Immature natural killer cell (primary cell): ENCODE measurements at regions not wholly inside any gene's neighbourhood (a gene's known extent, or its start where the extent isn't known, plus 50 kb on each side); places are given as distances from the start of the nearest gene placed in this dataset.
A peak's percentile ranks its signal among the peaks of the same experiment; 100 is the strongest.

ENCODE experiments used
- DNase-seq, 3 donors: peaks; one replicate each; pipeline ENCODE4 v3.0.0; 2022; ENCODE audit warnings: mixed read lengths in 1 of 3
- H3K27ac Mint-ChIP-seq, 6 donors: one replicate each; pipeline ENCODE4 v1.8.0; 2020; ENCODE audit warnings: mixed read lengths in 6 of 6, mild to moderate bottlenecking in 5 of 6, inconsistent platforms in 4 of 6, moderate library complexity in 3 of 6
- H3K27me3 Mint-ChIP-seq, 3 donors: one replicate each; pipeline ENCODE4 v1.8.0; 2020 to 2021; ENCODE audit warnings: low read depth in 3 of 3, mild to moderate bottlenecking in 3 of 3, mixed read lengths in 3 of 3, moderate library complexity in 3 of 3, inconsistent platforms in 1 of 3
- H3K36me3 Mint-ChIP-seq, 3 donors: one replicate each; pipeline ENCODE4 v1.8.0; 2020; ENCODE audit warnings: mixed read lengths in 3 of 3, inconsistent platforms in 2 of 3, mild to moderate bottlenecking in 2 of 3
- H3K4me1 Mint-ChIP-seq, 2 donors: one replicate each; pipeline ENCODE4 v1.8.0; 2020; ENCODE audit warnings: inconsistent platforms in 2 of 2, mild to moderate bottlenecking in 2 of 2, mixed read lengths in 2 of 2, moderate library complexity in 1 of 2
- H3K4me3 Mint-ChIP-seq, 5 donors: one replicate each; pipeline ENCODE4 v1.8.0; 2020; ENCODE audit warnings: mild to moderate bottlenecking in 5 of 5, mixed read lengths in 5 of 5, inconsistent platforms in 3 of 5, moderate library complexity in 3 of 5
- H3K9me3 Mint-ChIP-seq, 6 donors: one replicate each; pipeline ENCODE4 v1.8.0; 2020; ENCODE audit warnings: mild to moderate bottlenecking in 6 of 6, mixed read lengths in 6 of 6, inconsistent platforms in 4 of 6, moderate library complexity in 3 of 6

DNA sequence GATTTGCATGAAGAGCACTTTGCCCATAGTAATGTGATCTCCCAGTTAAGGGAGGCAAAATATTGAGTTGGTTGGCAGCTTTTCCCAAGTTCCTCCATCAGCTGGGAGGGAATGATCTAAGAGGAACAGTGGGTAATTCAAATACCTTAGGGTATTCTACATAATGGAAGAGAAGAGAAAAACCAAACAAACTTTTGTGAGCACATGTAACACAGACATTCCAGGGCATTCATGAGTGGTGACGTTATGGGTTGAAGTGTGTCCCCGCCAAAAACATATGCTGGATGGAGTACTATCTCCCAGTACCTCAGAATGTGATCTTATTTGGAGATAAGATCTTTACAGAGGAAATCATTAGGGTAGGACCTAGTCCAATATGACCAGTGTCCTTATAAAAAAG is 220.1 kb downstream of the FOXO1 start:
- Mint-ChIP-seq H3K4me3 (no peak overlapping the region), H3K36me3 (peaks cover 0 to 7% (median 0%) of the 10 kb centered on the region in 3 donors), H3K9me3 (no peaks in the 10 kb centered on the region), H3K27me3 (peaks cover 0 to 2% (median 0%) of the 10 kb centered on the region in 3 donors), H3K27ac (no peak overlapping the region), H3K4me1 (no peaks in the 10 kb centered on the region)
- DNase-seq = no peak

- Mint-ChIP-seq H3K9me3 (no peaks in the 10 kb centered on the region), H3K4me3 (no peak overlapping the region), H3K4me1 (no peaks in the 10 kb centered on the region), H3K27ac (no peak overlapping the region), H3K27me3 (peaks cover 0 to 2% (median 0%) of the 10 kb centered on the region in 3 donors), H3K36me3 (peaks cover 0 to 7% (median 0%) of the 10 kb centered on the region in 3 donors)
- no peak for DNase-seq
These were observed 218.6 kb downstream of the FOXO1 start for GRCh38 chr13:40447857-40448256.

GRCh38 chr13:40452038-40452666 is 214.3 kb downstream of the FOXO1 start:
- Mint-ChIP-seq H3K9me3 (no peaks in the 10 kb centered on the region), H3K4me3 (no peak overlapping the region), H3K36me3 (peaks cover 0 to 7% (median 0%) of the 10 kb centered on the region in 3 donors), H3K27ac (peak overlapping the region in 1 of 6 donors; percentile 14), H3K27me3 (no peaks in the 10 kb centered on the region), H3K4me1 (no peaks in the 10 kb centered on the region)
- no peak for DNase-seq

DNA sequence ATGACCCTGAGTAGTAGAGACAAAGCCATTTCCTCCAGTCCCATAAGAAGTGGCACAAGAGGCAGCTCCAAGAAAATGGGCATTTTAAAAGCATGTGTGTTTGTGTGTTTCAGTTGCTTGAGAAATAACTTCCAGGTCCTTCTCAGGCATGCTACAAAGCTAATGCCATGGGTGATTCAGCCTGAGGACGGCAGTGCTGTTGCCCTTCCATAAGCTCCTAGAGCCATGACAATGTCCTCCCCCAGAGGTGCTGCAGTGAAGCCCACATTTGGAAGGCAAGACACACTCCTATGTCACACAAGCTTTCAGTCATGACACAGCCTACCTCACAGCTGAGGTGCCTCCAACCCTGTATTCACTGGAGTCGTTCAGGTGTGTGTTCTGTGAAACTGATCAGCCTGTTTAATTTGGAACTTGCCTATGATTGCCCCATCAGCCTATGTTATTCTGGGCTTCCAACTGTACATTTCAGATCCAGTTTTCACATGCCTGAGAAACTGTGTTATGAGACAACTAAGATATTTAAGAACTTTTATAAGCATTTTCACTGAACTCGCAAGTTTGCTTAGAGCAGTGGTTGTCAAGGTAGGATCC is 213.6 kb downstream of the FOXO1 start:
- H3K9me3 Mint-ChIP-seq = no peaks in the 10 kb centered on the region
- H3K4me3 Mint-ChIP-seq = no peak overlapping the region
- no peaks in the 10 kb centered on the region for H3K27me3 Mint-ChIP-seq
- no peak for DNase-seq
- peak overlapping the region in 1 of 6 donors; percentile 14 for H3K27ac Mint-ChIP-seq
- H3K36me3 Mint-ChIP-seq = peaks cover 0 to 7% (median 0%) of the 10 kb centered on the region in 3 donors
- no peaks in the 10 kb centered on the region for H3K4me1 Mint-ChIP-seq

GRCh38 chr13:40453351-40454021 is 213.0 kb downstream of the FOXO1 start:
- H3K4me1 Mint-ChIP-seq = no peaks in the 10 kb centered on the region
- H3K4me3 Mint-ChIP-seq = no peak overlapping the region
- no peak for DNase-seq
- no peaks in the 10 kb centered on the region for H3K9me3 Mint-ChIP-seq
- no peaks in the 10 kb centered on the region for H3K27me3 Mint-ChIP-seq
- H3K36me3 Mint-ChIP-seq = peaks cover 0 to 7% (median 0%) of the 10 kb centered on the region in 3 donors
- H3K27ac Mint-ChIP-seq = no peak overlapping the region

DNA sequence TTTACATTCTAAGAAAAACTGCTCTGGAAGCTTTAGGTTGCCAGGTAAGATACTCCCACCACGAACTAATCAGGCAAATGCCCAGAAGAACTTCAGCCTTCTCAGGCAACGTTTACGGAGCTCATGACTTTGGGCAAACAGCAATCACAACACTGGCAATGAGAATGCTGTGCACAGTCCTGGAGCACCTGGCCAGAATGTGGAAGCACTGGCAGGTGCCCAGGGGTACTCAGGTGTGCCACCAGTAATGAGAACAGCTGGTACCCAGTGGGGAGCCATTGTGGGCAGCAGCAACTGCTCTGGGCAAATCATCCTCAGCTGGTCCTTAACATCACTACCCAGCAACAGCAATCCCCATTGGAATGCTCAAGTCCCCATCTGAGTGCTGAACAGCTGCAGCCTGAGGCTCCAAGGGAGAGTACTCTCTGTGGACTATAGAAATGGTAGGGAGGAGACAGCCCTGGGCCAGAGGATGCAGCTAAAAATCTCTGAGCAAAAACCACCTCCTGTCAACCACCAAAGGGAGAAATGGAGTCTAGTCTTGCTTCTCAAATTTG is 210.0 kb downstream of the FOXO1 start:
- H3K9me3 Mint-ChIP-seq = no peaks in the 10 kb centered on the region
- H3K4me1 Mint-ChIP-seq = no peaks in the 10 kb centered on the region
- H3K36me3 Mint-ChIP-seq = no peaks in the 10 kb centered on the region
- no peak overlapping the region for H3K4me3 Mint-ChIP-seq
- H3K27ac Mint-ChIP-seq = no peak overlapping the region
- DNase-seq = no peak
- H3K27me3 Mint-ChIP-seq = no peaks in the 10 kb centered on the region

DNA sequence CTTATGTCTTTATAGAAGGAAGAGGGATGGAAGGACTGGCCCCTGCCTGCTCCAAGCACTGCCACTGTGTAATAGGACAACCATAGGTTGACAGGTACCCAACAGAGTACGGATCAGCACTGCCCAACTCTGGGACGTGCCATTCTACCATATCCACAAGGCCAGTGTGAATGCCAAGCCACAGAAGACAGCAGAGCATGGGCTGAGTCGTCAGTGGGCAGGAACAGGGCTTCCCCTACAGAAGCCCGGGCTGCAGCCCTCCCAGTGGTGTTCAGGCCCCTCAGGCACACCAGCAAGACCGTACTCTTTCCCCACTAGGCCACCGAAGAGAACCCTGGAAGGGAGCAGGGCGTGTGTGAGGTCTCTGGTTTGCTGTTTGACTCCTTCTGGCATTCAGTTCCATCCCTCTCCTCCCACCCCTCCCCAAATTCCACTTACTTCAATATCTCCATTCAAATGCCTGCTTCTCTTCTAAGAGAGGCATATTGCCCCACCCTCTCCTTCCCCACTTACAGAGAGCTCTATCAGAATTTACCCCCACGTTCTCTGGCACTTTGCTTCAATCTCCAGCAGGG is 209.4 kb downstream of the FOXO1 start:
- H3K27ac Mint-ChIP-seq = no peak overlapping the region
- H3K4me3 Mint-ChIP-seq = no peak overlapping the region
- no peaks in the 10 kb centered on the region for H3K4me1 Mint-ChIP-seq
- DNase-seq = no peak
- H3K27me3 Mint-ChIP-seq = no peaks in the 10 kb centered on the region
- H3K36me3 Mint-ChIP-seq = no peaks in the 10 kb centered on the region
- H3K9me3 Mint-ChIP-seq = no peaks in the 10 kb centered on the region

DNA sequence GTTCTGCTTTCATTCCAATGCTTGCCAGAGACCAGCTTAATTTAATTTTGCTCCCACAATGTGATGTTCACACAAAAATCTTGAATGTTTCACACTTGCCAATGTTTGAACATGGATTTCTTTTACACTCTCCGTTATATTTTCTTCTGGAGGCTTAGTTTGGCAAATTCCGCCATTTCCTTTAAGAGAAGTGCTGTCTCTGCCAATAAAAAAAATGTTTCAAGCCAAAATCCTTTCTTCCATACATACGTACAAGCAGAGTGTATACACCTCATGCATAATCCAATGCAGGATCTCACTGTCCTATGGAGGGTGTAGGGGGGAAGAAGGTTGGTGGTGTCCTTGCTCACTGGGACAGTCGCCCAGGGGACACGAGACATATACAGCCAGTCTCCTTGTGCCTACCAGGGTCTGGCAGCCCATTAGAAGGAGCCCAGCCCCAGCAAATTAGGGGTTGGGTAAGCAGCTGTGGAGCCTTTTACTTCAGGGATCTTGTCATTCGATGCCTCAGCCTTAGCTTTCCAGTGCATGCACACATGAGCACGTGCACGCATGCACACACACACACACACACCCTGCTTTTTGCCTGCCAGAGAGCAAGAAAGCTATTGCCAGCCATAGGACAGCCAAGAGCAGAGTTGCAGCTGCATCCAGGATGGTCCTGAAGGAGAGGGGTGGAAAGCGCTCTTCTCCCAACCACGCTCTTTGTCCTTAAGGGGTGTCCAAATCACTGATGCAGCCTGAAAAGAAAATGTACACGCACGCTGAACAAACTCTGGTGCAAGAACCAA is 208.3 kb downstream of the FOXO1 start:
- DNase-seq = no peak
- no peak overlapping the region for H3K27ac Mint-ChIP-seq

DNA sequence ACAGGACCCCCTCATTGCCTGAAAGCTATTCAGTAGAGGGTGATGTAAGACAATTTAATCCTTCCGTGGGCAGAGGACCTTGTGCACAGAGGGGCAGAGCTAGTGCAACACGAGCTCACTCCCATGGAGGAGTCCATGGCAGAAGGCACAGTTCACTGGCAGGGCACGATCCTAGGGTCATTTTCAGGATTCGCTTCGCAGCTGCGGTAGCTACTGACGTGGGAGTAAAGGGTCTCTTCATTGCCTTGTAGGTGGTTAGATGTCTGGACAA is 207.8 kb downstream of the FOXO1 start:
- H3K27me3 Mint-ChIP-seq = no peaks in the 10 kb centered on the region
- no peak overlapping the region for H3K4me3 Mint-ChIP-seq
- H3K36me3 Mint-ChIP-seq = no peaks in the 10 kb centered on the region
- DNase-seq = no peak
- no peaks in the 10 kb centered on the region for H3K4me1 Mint-ChIP-seq
- no peak overlapping the region for H3K27ac Mint-ChIP-seq
- no peaks in the 10 kb centered on the region for H3K9me3 Mint-ChIP-seq

More for the DNA sequence above, 208.3 kb downstream of the FOXO1 start:
- no peaks in the 10 kb centered on the region for H3K27me3 Mint-ChIP-seq
- no peaks in the 10 kb centered on the region for H3K36me3 Mint-ChIP-seq
- no peak overlapping the region for H3K4me3 Mint-ChIP-seq
- H3K4me1 Mint-ChIP-seq = no peaks in the 10 kb centered on the region
- H3K9me3 Mint-ChIP-seq = no peaks in the 10 kb centered on the region

- Mint-ChIP-seq H3K36me3 (no peaks in the 10 kb centered on the region), H3K27ac (no peak overlapping the region)
These were observed 206.3 kb downstream of the FOXO1 start for GRCh38 chr13:40460116-40460515.

GRCh38 chr13:40464337-40465014 is 202.0 kb downstream of the FOXO1 start:
- DNase-seq = no peak
- no peaks in the 10 kb centered on the region for H3K36me3 Mint-ChIP-seq
- H3K4me3 Mint-ChIP-seq = no peak overlapping the region
- no peaks in the 10 kb centered on the region for H3K27me3 Mint-ChIP-seq
- no peak overlapping the region for H3K27ac Mint-ChIP-seq
- no peaks in the 10 kb centered on the region for H3K9me3 Mint-ChIP-seq
- H3K4me1 Mint-ChIP-seq = no peaks in the 10 kb centered on the region

More at GRCh38 chr13:40460116-40460515, 206.3 kb downstream of the FOXO1 start:
- Mint-ChIP-seq H3K9me3 (no peaks in the 10 kb centered on the region), H3K4me1 (no peaks in the 10 kb centered on the region), H3K4me3 (no peak overlapping the region), H3K27me3 (no peaks in the 10 kb centered on the region)
- DNase-seq = no peak

DNA sequence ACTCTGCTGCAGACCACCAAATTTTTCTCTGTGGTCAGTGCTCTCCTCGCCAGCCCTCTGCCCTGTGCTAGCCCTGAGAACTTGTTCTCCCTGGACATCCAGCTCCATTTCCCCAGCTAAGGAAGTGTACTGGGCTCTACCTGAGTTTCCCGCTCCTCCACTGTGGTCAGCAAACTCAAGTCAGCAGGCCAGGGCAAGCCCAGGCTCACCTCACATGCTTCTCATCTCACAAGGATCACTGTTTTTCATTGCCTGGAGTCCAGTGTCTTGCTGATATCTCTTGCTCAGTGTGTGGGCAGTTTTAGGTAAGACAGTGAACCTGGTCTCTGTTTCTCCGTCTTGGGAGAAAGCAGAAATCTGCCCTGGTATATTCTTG is 201.4 kb downstream of the FOXO1 start:
- H3K4me3 Mint-ChIP-seq = no peak overlapping the region
- peak overlapping the region in 1 of 6 donors; percentile 23 for H3K27ac Mint-ChIP-seq
- no peaks in the 10 kb centered on the region for H3K36me3 Mint-ChIP-seq
- H3K4me1 Mint-ChIP-seq = no peaks in the 10 kb centered on the region
- no peaks in the 10 kb centered on the region for H3K27me3 Mint-ChIP-seq
- no peaks in the 10 kb centered on the region for H3K9me3 Mint-ChIP-seq
- DNase-seq = no peak

GRCh38 chr13:40466272-40466671 is 200.2 kb downstream of the FOXO1 start:
- Mint-ChIP-seq H3K4me1 (peaks cover 0 to under 1% of the 10 kb centered on the region in 2 donors), H3K4me3 (no peak overlapping the region), H3K9me3 (no peaks in the 10 kb centered on the region), H3K27me3 (no peaks in the 10 kb centered on the region), H3K27ac (no peak overlapping the region), H3K36me3 (no peaks in the 10 kb centered on the region)
- no peak for DNase-seq
